Lung (tissue), 11 donors: ENCODE measurements at regions not wholly inside any gene's neighbourhood (a gene's known extent, or its start where the extent isn't known, plus 50 kb on each side); places are given as distances from the start of the nearest gene placed in this dataset.

Experiments
- ATAC-seq: fragments of 200-7000 bp; cut with Tn5 transposase; one replicate; pipeline ENCODE4 v1.9.1; 2020; ENCODE audit warnings: moderate number of reproducible peaks; ENCODE audit not compliant: insufficient read depth, low FRiP score
- DNase-seq, 3 donors: peaks; one replicate each; pipeline ENCODE4 v3.0.0-alpha.2; 2013 to 2017
- H3K27ac ChIP-seq, 2 donors: one replicate each; pipeline ENCODE4 v1.5.1; 2013; ENCODE audit warnings: mild to moderate bottlenecking in 2 of 2, moderate library complexity in 2 of 2, control low read depth in 1 of 2, inconsistent platforms in 1 of 2, low read depth in 1 of 2, low read length in 1 of 2
- H3K27me3 ChIP-seq, 3 donors: one replicate each; pipeline ENCODE4 v1.5.1; 2013; ENCODE audit warnings: low read length in 2 of 3; ENCODE audit not compliant: control insufficient read depth in 3 of 3, insufficient read depth in 3 of 3
- H3K36me3 ChIP-seq, 4 donors: one replicate each; pipeline ENCODE4 v1.5.1; 2013; ENCODE audit warnings: low read length in 4 of 4, mild to moderate bottlenecking in 1 of 4, moderate library complexity in 1 of 4; ENCODE audit not compliant: control insufficient read depth in 4 of 4, insufficient read depth in 4 of 4
- H3K4me1 ChIP-seq, 5 donors: one replicate each; pipeline ENCODE4 v1.5.1; 2013; ENCODE audit warnings: low read length in 5 of 5, mild to moderate bottlenecking in 2 of 5, moderate library complexity in 1 of 5; ENCODE audit not compliant: control insufficient read depth in 5 of 5, insufficient read depth in 5 of 5
- H3K4me3 ChIP-seq: one replicate; pipeline ENCODE4 v1.5.1; 2013; ENCODE audit warnings: mild to moderate bottlenecking, control low read depth, moderate library complexity
- H3K9ac ChIP-seq, 2 donors: one replicate each; pipeline ENCODE4 v1.5.1; 2013; ENCODE audit warnings: low read length in 2 of 2, control low read depth in 1 of 2; ENCODE audit not compliant: insufficient read depth in 1 of 2
- H3K9me3 ChIP-seq, 4 donors: one replicate each; pipeline ENCODE4 v1.5.1; 2013; ENCODE audit warnings: low read length in 3 of 4, mild to moderate bottlenecking in 1 of 4, moderate library complexity in 1 of 4; ENCODE audit not compliant: control insufficient read depth in 4 of 4, insufficient read depth in 3 of 4
- CTCF ChIP-seq: IDR thresholded peaks from 2 replicates; pipeline ENCODE4 v1.5.1; 2012; ENCODE audit warnings: mild to moderate bottlenecking; ENCODE audit errors: control extremely low read depth, extremely low read depth
- WGBS, 2 donors: extraction: QIAGEN DNeasy Blood & Tissue Kit; methylation state at CpG; one replicate each; pipeline ENCODE4 v1.1.7; 2013; 5-methylcytosine and 5-hydroxymethylcytosine counted together
- donor health status: control.
- donor health status: control.
- donor health status: Bipolar disorder and iron deficiency.
- donor health status: healthy.
- donor health status: DM: yes; HTN: yes; CAD: no.

GRCh38 chr3:144523396-144523795 is 551.8 kb downstream of the DIPK2A start:
- no peak for ATAC-seq

GRCh38 chr3:144524531-144524930 is 552.9 kb downstream of the DIPK2A start:
- Histone ChIP-seq H3K4me1 (no peaks in the 10 kb centered on the region), H3K27me3 (no peaks in the 10 kb centered on the region), H3K9me3 (no peaks in the 10 kb centered on the region), H3K27ac (no peak overlapping the region), H3K36me3 (no peaks in the 10 kb centered on the region), H3K9ac (no peak overlapping the region), H3K4me3 (no peak overlapping the region)
- ATAC-seq (no peak), DNase-seq (no peak)
- TF ChIP-seq CTCF: no peak

More at GRCh38 chr3:144523396-144523795, 551.8 kb downstream of the DIPK2A start:
- Histone ChIP-seq H3K9ac (no peak overlapping the region), H3K4me3 (no peak overlapping the region), H3K27me3 (no peaks in the 10 kb centered on the region), H3K4me1 (no peaks in the 10 kb centered on the region), H3K9me3 (no peaks in the 10 kb centered on the region), H3K27ac (no peak overlapping the region), H3K36me3 (no peaks in the 10 kb centered on the region)
- DNase-seq: no peak
- WGBS, 2 donors: 80 to 81% methylated on average over 2 of the region's 2 CpGs
- no peak for TF ChIP-seq CTCF

- Histone ChIP-seq H3K4me3 (no peak overlapping the region), H3K27ac (no peak overlapping the region), H3K36me3 (no peaks in the 10 kb centered on the region), H3K27me3 (no peaks in the 10 kb centered on the region), H3K4me1 (no peaks in the 10 kb centered on the region), H3K9ac (no peak overlapping the region), H3K9me3 (no peaks in the 10 kb centered on the region)
- ATAC-seq (no peak), DNase-seq (no peak)
- TF ChIP-seq CTCF: no peak
- WGBS, 2 donors: 75 to 85% methylated on average over 1 of the region's 1 CpG
These were observed 557.9 kb downstream of the DIPK2A start for GRCh38 chr3:144529566-144529965.

GRCh38 chr3:144544871-144545270 is 573.2 kb downstream of the DIPK2A start:
- DNase-seq: peak in 1 of 3 donors; percentile 24
- WGBS, 2 donors: 69 to 70% methylated on average over 4 of the region's 4 CpGs
- Histone ChIP-seq H3K4me3 (no peak overlapping the region), H3K27ac (no peak overlapping the region), H3K9ac (no peak overlapping the region), H3K9me3 (no peaks in the 10 kb centered on the region), H3K36me3 (no peaks in the 10 kb centered on the region), H3K27me3 (no peaks in the 10 kb centered on the region), H3K4me1 (peaks cover 0 to 12% (median 0%) of the 10 kb centered on the region in 5 donors)
- ATAC-seq: no peak
- TF ChIP-seq CTCF: no peak
